CD1c-positive myeloid dendritic cell (primary cell): ENCODE measurements at regions not wholly inside any gene's neighbourhood (a gene's known extent, or its start where the extent isn't known, plus 50 kb on each side); places are given as distances from the start of the nearest gene placed in this dataset.

Source experiments
- DNase-seq: peaks from one replicate; pipeline ENCODE4 v3.0.0-alpha.2; 2016; ENCODE audit errors: extremely low spot score

DNA sequence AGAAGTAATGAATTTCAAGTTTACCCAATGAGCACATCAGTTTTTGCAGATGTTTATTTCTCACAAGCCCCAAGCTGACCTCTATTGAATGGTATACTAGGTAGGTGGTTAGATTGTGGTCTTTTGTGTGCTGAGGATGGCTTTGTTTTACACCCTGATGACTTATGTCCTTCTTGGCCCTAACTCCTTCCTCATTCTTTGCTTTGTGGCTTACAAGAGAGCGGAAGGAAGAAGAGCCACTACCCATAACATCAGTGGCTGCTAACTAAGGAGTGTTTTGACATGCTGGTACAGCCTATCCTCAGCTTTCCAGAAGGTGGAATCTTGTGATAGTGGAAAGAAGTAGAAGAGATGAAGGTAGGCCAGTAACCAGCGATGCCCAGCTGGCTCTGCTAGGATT is 85.7 kb upstream of the NTRK2 start:
- no peak for DNase-seq

DNA sequence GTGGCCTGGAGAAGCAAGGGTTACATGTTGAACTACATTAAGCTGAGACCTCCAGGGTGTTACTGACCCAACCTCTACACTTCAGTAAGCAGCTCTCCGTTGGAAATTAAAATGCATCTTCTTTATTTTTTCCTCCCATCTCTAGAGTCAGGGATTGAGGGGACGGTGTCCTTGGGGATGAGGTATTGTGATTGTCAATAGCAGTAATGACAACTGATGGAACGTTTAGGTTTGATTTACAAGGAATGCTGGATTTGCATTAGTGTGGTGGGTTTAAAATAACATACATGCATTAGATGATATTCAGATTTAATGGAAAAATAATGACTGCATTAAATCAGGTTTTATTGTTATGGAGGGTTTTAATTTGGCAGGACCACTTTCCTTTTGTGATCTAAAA is 82.9 kb upstream of the NTRK2 start:
- DNase-seq = no peak

DNA sequence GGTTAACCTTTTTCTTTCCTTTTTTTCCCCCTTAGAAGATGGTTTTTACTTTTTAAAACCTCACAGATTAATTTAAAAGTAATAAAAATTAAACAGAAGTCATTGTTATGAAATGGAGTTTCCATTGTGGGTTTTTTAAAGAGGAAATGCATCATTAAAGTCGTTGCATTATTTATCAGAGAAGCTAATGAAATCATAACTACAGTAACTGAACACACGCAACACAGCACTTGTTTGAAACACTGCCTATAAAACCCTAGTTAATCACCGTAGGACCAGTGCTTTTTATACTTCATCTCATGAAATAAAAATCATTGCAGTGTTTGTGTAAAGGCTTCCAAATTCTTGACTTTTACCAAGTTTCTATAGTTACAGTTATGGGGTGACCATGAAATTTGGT is 82.4 kb upstream of the NTRK2 start:
- no peak for DNase-seq

DNA sequence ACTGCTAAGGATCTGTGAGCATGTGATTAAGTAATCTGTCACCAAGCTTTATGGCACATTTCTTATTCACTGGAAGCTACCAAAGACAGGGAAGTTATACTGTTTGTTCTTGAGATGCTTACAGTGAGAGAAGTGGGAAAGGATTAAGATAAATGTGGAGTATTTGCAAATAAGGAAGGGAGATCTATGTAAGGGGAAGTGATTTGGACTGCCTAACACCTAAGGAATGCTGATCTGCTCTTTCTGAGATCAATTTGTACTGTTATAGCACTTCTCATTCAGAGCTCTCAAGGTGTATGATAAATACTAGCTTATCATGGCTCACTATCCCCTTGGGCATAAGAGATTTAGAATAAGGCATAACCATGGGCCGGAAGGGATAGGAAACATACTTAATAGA is 80.0 kb upstream of the NTRK2 start:
- DNase-seq = no peak

DNA sequence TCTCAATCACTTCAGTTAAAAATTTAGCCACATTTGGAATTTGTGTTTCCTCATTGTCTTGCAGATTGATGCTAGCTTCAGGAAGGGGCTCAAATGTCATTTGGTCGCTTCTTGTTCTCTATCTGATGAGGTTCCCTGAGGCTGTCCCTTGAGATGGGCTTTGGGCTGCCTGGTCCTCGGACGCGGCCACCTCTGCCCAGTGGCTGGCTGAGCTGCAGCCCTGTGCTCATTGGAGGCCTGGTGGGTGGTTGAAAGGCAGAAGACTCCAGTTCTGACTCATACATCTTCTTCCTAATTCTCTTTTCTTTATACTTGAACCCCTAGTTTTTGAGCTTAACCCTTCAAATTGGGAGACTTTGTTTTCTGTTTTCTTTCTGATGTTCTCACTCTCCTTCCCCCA is 78.8 kb upstream of the NTRK2 start:
- no peak for DNase-seq

DNA sequence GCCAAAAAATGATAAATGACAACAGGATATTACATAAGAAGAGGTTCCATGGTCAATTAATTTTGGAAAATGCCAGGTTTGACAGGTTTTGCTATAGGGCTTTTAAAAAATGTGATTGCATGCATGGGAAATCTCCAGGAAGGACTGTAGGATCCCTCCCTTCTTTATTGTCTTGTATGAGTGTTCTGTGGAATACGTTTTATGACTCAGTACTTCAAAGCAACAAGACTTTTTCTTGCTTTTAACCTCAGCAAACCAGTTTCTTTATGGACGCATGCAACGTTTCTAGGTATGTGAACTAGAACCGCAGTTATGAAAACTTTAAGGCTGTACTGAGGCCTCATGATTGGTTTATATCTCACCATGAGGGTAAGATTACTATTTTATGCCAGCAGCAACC is 76.6 kb upstream of the NTRK2 start:
- DNase-seq = no peak

DNA sequence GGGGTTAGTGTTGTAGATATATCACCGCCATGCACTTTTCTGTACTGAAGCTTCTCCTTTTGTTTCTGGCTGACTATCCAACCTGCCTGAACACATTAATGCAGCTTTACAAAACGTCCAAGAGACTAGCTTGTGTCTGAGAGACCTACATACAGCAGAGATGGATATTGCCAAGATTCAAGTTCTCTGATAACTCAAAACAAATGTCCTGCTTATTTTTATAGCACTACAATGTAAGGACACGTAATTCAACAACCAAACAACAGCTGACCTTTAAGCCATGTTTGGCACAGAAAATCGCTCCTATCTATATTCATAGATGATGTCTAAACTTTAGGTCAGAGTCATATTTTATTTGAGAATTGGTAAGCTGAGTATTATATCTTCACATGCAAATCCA is 76.2 kb upstream of the NTRK2 start:
- DNase-seq = no peak

DNA sequence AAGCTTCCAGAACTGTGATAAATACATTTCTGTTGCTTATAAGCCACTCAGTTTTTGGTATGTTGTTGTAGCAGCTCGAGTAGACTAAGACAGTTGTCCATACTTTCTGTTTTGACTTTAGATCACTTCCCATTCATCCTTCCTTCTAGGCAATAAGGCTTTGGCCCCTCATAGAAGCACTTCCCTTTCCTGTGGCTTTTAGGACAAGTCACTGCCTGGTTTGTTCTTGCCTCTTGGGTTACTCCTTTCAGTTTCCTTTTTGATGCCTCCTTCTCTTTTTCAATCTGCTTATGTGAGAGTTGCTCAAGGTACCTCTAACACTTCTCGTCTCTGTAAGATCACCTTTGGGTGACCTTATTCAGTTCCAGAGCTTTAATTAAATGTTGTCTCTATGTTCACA is 72.4 kb upstream of the NTRK2 start:
- peak; percentile 15 for DNase-seq

DNA sequence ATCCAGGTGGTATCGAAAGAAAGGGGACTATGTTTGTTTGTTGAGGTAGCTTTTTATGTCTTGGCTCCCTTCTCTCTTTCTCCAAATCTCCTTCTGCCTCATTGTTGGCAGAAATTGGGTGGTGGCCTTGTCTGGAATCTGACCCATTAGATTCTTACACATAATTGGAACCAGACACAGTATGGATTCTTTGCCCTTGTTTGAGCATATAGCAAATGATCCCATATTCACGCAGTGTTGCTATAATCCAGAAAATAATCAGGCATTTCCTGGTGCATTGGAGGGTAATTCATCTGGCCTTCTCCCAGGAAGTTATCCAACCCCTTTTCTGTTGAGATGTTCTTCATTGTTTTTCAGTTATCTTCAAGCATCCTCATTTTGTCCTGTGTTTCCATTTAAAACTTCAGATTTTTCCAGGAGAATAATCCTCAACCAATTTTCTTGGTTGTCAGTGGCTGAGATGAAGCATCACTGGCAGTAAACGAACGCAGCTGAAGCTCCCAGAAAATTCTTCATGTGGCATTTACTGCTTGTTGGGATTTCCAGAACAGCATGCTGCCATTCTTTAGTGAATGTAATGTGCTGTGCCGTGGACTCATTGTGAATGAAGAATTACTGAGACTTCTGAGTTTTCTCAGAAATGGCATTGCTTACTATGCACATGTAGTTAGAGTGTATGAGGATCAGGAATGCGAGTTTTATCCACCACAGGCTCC is 70.5 kb upstream of the NTRK2 start:
- no peak for DNase-seq

DNA sequence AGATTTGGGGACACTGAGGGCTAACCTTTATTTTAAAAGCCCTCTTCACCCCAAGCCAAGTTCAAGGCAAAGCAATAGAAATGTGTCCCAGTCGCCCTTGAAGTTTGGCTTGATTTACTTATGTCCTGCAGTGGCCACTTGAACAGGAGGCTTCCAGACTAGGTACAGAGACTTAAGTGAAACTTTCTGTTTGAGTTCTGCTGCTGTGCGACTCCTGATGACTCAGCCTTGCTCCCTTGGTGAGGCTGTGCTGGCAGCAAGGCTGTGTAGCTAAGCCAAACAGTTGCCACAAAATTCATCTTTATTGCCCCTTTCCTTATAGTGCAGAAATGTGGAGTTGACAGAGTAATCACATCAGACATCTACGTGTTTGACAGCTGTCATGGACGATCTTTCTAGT is 68.8 kb upstream of the NTRK2 start:
- DNase-seq = no peak

DNA sequence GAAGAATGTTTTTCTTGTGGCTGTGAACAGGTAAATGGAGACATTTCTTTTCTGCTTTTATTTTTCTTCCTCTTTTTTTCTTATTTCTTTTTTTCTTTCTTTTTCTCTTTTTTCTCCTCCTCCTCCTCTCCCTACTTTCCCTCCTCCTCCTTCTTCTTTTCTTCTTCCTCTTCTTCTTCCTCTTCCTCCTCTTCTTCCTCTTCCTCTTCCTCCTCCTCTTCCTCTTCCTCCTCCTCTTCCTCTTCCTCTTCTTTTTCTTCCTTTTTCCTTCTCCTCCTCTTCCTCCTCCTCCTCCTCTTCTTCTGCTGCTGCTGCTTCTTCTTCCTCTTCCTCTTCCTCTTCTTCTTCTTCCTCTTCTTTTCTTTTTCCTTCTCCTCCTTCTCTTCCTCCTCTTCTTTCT is 65.3 kb upstream of the NTRK2 start:
- DNase-seq = no peak

DNA sequence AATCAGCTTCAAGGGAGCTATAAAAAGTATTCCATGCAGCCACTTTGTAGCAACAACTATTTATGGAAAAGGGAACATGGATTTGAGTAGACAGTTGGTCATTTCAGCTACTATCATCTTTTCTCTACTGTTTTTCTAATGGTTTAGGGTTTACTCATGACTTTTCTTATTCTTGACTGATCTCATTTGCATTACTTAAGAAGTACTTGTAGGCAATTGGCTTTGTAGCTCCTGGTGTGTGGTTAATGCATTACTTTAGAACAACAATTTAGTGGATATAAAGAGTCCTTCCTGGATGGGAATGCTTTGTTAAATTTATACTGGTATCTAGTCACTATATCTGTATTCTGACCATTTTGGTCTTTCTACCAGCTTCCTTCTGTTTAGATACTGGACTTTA is 59.8 kb upstream of the NTRK2 start:
- DNase-seq = no peak

DNA sequence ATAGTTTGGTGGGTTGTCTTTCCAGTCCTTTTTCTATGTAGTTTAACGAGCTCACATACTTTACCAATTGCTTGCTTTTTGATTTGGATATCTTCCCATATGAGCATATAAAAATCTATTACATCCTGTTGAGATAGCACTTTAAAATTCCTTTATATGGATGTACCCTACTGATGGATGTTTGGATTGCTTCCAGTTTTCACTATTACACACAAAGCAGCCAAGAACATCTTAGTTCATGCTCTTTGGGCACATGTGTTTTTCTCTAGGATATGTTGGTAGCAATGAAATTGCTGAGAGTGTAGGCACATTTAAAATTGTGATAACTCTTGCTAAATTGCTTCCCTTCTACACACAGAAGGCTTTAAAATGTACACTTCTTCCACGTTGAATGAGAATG is 56.1 kb upstream of the NTRK2 start:
- DNase-seq = no peak

DNA sequence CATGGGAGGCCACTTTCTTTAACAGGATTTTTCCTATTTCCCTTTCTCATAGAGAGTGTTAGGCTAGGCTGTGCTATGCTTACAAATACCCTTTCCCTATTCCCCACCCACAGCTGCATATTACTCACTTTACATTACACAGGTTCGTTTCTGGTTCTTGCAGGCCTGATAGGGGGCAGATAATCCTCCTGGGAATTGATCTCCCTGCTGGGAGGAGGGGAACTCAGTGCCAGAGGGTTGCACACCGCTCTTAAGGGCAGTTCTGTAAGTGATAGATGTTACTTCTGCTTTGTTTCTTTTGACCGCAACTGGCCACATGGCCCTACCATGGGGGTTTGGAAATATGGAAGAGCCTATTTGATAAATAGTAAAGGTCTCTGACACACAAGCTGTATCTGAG is 54.0 kb upstream of the NTRK2 start:
- no peak for DNase-seq

DNA sequence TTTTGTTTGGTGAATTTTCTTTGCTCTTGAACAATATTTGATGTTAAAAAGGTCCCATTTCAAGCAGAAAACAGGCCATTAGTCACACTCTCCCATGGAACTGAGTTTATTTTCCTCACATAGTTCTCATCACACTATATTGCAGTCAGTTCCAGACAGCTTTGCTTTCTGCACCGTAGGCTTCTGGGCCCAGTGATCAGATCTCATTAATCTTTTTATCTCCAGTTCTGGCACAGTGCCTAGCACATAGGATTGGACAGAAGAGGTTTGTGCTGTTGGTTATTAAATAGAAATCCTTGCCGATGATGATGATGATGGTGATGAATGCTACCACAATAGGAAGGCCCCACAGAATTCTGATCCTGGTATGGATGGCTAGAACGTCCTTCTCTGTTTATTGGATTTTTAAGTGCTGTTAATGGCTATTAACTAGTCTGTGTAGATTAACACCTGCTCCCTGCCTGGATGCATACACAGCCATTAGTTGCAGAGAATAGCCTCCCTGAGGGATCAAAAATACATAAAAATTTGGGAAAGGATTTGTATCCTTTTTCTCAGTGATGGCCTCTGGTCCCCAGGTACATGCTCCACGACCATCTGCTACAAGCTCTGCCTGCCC is 52.0 kb upstream of the NTRK2 start:
- no peak for DNase-seq
